ENCODE measurements at regions not wholly inside any gene's neighbourhood (a gene's known extent, or its start where the extent isn't known, plus 50 kb on each side); places are given as distances from the start of the nearest gene placed in this dataset.

DNA sequence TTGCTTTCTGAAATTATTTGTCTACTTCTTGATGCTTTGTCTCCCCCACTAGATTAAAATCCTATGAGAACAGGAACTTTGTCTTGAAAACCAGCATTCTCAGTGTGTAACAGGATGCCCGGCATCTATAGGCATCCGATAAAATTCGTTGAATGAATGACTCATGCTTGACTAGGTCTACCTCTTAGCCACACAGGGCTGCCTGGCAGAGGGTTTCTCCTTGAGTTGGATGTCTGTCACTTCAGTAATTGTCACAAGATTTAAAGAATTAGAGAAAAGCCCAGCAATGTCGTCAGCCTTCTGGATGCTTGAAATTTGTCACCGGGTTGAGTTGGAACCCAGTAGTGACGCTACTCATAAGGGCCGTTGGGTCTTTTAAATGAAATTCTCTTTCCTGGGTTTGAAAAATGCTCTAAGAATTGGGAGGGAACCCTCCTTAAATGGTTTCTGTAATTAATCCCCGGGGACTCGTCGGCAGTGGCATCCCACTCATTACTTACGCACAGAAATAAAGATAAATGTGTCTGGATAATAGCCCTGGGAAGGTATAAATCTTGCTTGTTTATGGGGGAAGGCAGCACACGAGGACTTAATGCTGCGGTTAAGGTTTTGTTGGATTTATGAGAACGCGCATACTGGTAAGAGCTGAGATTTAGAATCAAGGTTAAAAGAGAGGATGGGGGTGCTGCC lies 194.1 kb downstream of the AACS start:
- Histone ChIP-seq H2BK20ac (ENCODE audit: low read length) (no peak overlapping the region), H3K36me3 (ENCODE audit: control insufficient read depth in 2 of 4, insufficient read depth in 4 of 4, low read length in 3 of 4) (peaks cover 0 to 43% (median 6%) of the 10 kb centered on the region in 4 experiments; a peak in 3 of 8 replicates), H3K4me1 (replicated peaks in 1 of 4; ENCODE audit: control insufficient read depth in 3 of 4, insufficient read depth in 4 of 4, low read length in 3 of 4) (peaks cover 0 to 3% (median 1%) of the 10 kb centered on the region in 4 experiments; a peak in 2 of 7 replicates), H2AK5ac (ENCODE audit: low read depth, low read length) (no peak overlapping the region), H3K23ac (ENCODE audit: insufficient read length) (no peak overlapping the region), H4K20me1 (replicated peaks in 1 of 2; ENCODE audit: control insufficient read depth in 1 of 2, insufficient read depth in 2 of 2, low read length in 2 of 2) (peaks cover 4 to 11% of the 10 kb centered on the region in 2 experiments), H3K4me2 (ENCODE audit: insufficient read depth in 1 of 2, low read depth in 2 of 2, low read length in 2 of 2) (no peak overlapping the region), H3K56ac (replicated peaks; ENCODE audit: insufficient read length, low read depth, low read length) (no peak overlapping the region), H3K4ac (replicated peaks; ENCODE audit: insufficient read length, low read depth, low read length) (no peak overlapping the region), H3K79me2 (ENCODE audit: control insufficient read depth in 1 of 2, insufficient read depth in 2 of 2, low read length in 2 of 2) (peaks cover 3 to 66% of the 10 kb centered on the region in 2 experiments; a peak in 3 of 4 replicates), H3K14ac (ENCODE audit: insufficient read length) (no peak overlapping the region), H3K18ac (ENCODE audit: extremely low read depth, low read length) (no peak overlapping the region), H2AFZ (ENCODE audit: low read length) (no peak overlapping the region), H3K27me3 (replicated peaks in 1 of 4; ENCODE audit: control insufficient read depth in 3 of 4, extremely low read depth in 1 of 4, insufficient read depth in 3 of 4, low read length in 3 of 4) (no peaks in the 10 kb centered on the region), H4K8ac (ENCODE audit: extremely low read depth, insufficient read depth, low read length) (no peak overlapping the region), H2BK15ac (ENCODE audit: low read length) (no peak overlapping the region), H2BK5ac (ENCODE audit: low read depth, low read length) (no peak overlapping the region), H3K4me3 (ENCODE audit: extremely low read depth in 1 of 4, insufficient read depth in 2 of 4, low read depth in 3 of 4, low read length in 4 of 4) (no peak overlapping the region), H4K5ac (ENCODE audit: insufficient read length, low read depth, low read length) (no peak overlapping the region), H3K9me3 (ENCODE audit: insufficient read depth in 2 of 2, low read depth in 1 of 2, low read length in 1 of 2) (peaks cover 3 to 5% of the 10 kb centered on the region in 2 experiments; a peak in 1 of 4 replicates), H3K9ac (replicated peaks in 1 of 4; ENCODE audit: extremely low read depth in 1 of 4, low read depth in 3 of 4, low read length in 3 of 4) (no peak overlapping the region), H4K91ac (replicated peaks; ENCODE audit: insufficient read length, low read length) (no peak overlapping the region), H3K79me1 (ENCODE audit: low read depth, low read length) (peaks cover 9% of the 10 kb centered on the region; the same call in 1 of the 2 replicates), H2BK12ac (ENCODE audit: low read depth, low read length) (no peak overlapping the region), H3K23me2 (ENCODE audit: low read depth, low read length) (no peaks in the 10 kb centered on the region), H2BK120ac (replicated peaks; ENCODE audit: low read depth, low read length) (no peak overlapping the region), H3K27ac (ENCODE audit: low read depth, low read length) (no peak overlapping the region)
- WGBS, 2 experiments (ENCODE audit: extremely low coverage in 1 of 2, insufficient coverage in 1 of 2, insufficient read length in 1 of 2, insufficient replicate concordance in 2 of 2, low coverage in 1 of 2, low lambda C conversion rate in 2 of 2, missing lambda C conversion rate in 1 of 2) = 93% methylated on average over 15 of the region's 15 CpGs; no CpG with 5 or more reads in 1 of the 2 experiments
- FAIRE-seq = no peak
- DNase-seq (ENCODE audit: low read depth in 1 of 2, low spot score in 2 of 2) = no peak
- ChIA-PET CTCF (ENCODE audit: partially characterized antibody) (interaction anchor here (0.9 to 2.7 kb wide), 4 partner anchors 8 to 74 kb away, joined by 3 to 7 read pairs (median 4); no protein-coding TSS in a partner anchor), POLR2A (ENCODE audit: partially characterized antibody) (interaction anchor here (0.6 kb wide), 1 partner anchor 221 kb away, joined by 4 read pairs; no protein-coding TSS in a partner anchor)
- TF ChIP-seq EP300 (IDR thresholded peaks at IDR 0.05; ENCODE audit: borderline replicate concordance in 1 of 2, low read depth in 2 of 2, low read length in 2 of 2) (no peak), GABPA (IDR thresholded peaks at IDR 0.05; ENCODE audit: borderline replicate concordance, insufficient read depth, low read length) (no peak), CEBPB (IDR thresholded peaks at IDR 0.05; ENCODE audit: low read depth, low read length) (no peak), EGR1 (IDR thresholded peaks at IDR 0.05; ENCODE audit: borderline replicate concordance, low read depth, low read length) (no peak), E2F6 (IDR thresholded peaks at IDR 0.05) (no peak), MAX (IDR thresholded peaks at IDR 0.05) (no peak), BCL11A (IDR thresholded peaks at IDR 0.05; ENCODE audit: low read depth in 2 of 2, low read length in 2 of 2) (no peak), TEAD4 (IDR thresholded peaks at IDR 0.05; ENCODE audit: low read depth, low read length) (no peak), POLR2A (IDR thresholded peaks at IDR 0.05; ENCODE audit: control extremely low read depth in 1 of 2, low read depth in 2 of 2, low read length in 2 of 2) (no peak), GTF2F1 (IDR thresholded peaks at IDR 0.05; ENCODE audit: borderline replicate concordance, low read depth, low read length) (no peak), SAP30 (IDR thresholded peaks at IDR 0.05; ENCODE audit: insufficient read depth, insufficient replicate concordance, low read length) (no peak), SP1 (IDR thresholded peaks at IDR 0.05; ENCODE audit: low read depth, low read length) (no peak)
